ENCODE measurements at regions not wholly inside any gene's neighbourhood (a gene's known extent, or its start where the extent isn't known, plus 50 kb on each side); places are given as distances from the start of the nearest gene placed in this dataset.
A peak's percentile ranks its signal among the peaks of the same experiment; 100 is the strongest.

DNA sequence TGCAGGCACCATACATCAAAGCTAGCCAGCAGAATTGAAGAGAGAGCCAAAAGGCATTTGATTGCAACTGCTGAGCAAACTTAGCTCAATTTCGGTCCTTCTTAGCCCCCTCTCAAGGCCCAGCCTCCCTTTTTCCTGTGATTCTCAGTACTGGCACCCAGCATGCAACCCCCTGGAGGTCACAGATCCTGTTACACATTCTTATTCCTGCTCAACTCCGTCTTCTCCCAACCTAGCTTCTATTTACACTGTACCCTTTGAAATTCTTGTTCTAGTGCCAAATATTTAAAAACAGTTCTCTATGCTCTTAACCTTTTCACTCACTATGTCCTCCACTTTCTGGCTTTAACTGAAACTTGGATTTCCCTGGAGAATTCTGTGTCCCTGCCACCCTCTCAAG, 131.3 kb upstream of the CPSF6 start:
- no peaks in the 10 kb centered on the region for H3K9me3 ChIP-seq (ENCODE audit: control insufficient read depth, insufficient read depth, low read depth, low read length)
- no peak overlapping the region for H3K4me3 ChIP-seq (ENCODE audit: low read depth, low read length)
- no peaks in the 10 kb centered on the region for H3K36me3 ChIP-seq (ENCODE audit: control insufficient read depth in 2 of 2, insufficient read depth in 1 of 2, low read length in 2 of 2)
- peak; percentile 56 for TF ChIP-seq GLIS1 (tag by site-specific recombination; IDR thresholded peaks at IDR 0.05)
- TF ChIP-seq ZNF558 (tag by site-specific recombination; IDR thresholded peaks at IDR 0.05) = no peak
- TF ChIP-seq ZIC2 (tag by site-specific recombination; IDR thresholded peaks at IDR 0.05) = peak; percentile 34; the same call in 1 of the 2 replicates
- H3K27ac ChIP-seq (ENCODE audit: extremely low read depth, low read depth, low read length) = no peak overlapping the region
- peaks cover 12% of the 10 kb centered on the region for H3K4me1 ChIP-seq (ENCODE audit: control insufficient read depth, insufficient read depth, low read length)
- ChIA-PET CTCF (interaction anchor here (0.5 to 0.7 kb wide), 3 partner anchors 38 to 171 kb away, joined by 3 read pairs; no protein-coding TSS in a partner anchor), POLR2A (no interaction called here)

DNA sequence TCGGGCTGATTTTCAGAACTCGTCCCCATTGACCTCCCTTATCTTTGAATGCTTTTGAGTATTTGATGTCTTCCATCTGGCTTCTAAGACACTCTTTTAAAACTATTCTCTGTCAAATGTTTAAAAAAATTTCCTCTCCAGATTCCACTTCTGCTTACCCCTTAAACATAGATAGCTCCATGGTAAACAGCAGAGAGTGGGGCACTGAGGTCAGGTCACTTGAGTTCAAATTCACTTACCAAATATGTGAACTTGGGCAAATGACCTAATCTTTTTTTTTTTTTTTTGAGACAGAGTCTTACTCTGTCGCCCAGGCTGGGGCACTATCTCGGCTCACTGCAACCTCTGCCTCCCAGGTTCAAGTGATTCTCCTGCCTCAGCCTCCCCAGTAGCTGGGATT, 126.8 kb upstream of the CPSF6 start:
- TF ChIP-seq ZEB2 (tag by site-specific recombination; IDR thresholded peaks at IDR 0.05) (no peak), PRDM1 (tag by site-specific recombination; IDR thresholded peaks at IDR 0.05) (no peak), ZNF214 (tag by site-specific recombination; IDR thresholded peaks at IDR 0.05; ENCODE audit: borderline replicate concordance) (no peak), ZNF19 (tag by site-specific recombination; IDR thresholded peaks at IDR 0.05; ENCODE audit: low read depth) (no peak), ZBTB1 (tag by site-specific recombination; IDR thresholded peaks at IDR 0.05) (no peak), ZNF660 (tag by site-specific recombination; IDR thresholded peaks at IDR 0.05) (no peak), FEZF1 (tag by site-specific recombination; IDR thresholded peaks at IDR 0.05) (no peak), MZF1 (tag by site-specific recombination; IDR thresholded peaks at IDR 0.05; ENCODE audit: borderline replicate concordance) (no peak), GLIS2 (tag by site-specific recombination; IDR thresholded peaks at IDR 0.05) (no peak), ZNF658 (tag by site-specific recombination; IDR thresholded peaks at IDR 0.05) (no peak), ZFP69B (tag by site-specific recombination; IDR thresholded peaks at IDR 0.05) (no peak), TCF7L2 (IDR thresholded peaks at IDR 0.05; ENCODE audit: borderline replicate concordance, low read depth, low read length) (no peak), REPIN1 (tag by site-specific recombination; IDR thresholded peaks at IDR 0.05; ENCODE audit: low read depth) (no peak), ZNF155 (tag by site-specific recombination; IDR thresholded peaks at IDR 0.05) (no peak)
- TF ChIP-seq, protein P1, sequence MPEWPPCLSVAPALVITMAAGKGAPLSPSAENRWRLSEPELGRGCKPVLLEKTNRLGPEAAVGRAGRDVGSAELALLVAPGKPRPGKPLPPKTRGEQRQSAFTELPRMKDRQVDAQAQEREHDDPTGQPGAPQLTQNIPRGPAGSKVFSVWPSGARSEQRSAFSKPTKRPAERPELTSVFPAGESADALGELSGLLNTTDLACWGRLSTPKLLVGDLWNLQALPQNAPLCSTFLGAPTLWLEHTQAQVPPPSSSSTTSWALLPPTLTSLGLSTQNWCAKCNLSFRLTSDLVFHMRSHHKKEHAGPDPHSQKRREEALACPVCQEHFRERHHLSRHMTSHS (tag by site-specific recombination; IDR thresholded peaks at IDR 0.05) = no peak
- TF ChIP-seq, protein P2, sequence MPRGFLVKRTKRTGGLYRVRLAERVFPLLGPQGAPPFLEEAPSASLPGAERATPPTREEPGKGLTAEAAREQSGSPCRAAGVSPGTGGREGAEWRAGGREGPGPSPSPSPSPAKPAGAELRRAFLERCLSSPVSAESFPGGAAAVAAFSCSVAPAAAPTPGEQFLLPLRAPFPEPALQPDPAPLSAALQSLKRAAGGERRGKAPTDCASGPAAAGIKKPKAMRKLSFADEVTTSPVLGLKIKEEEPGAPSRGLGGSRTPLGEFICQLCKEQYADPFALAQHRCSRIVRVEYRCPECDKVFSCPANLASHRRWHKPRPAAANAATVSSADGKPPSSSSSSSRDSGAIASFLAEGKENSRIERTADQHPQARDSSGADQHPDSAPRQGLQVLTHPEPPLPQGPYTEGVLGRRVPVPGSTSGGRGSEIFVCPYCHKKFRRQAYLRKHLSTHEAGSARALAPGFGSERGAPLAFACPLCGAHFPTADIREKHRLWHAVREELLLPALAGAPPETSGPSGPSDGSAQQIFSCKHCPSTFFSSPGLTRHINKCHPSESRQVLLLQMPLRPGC (tag by site-specific recombination; IDR thresholded peaks at IDR 0.05) = no peak
- no peaks in the 10 kb centered on the region for H3K4me1 ChIP-seq (ENCODE audit: control insufficient read depth, insufficient read depth, low read length)
- no peak overlapping the region for H3K4me3 ChIP-seq (ENCODE audit: low read depth, low read length)
- ChIA-PET CTCF (interaction anchor here (0.6 to 1.0 kb wide), 4 partner anchors 9 to 452 kb away, joined by 3 to 5 read pairs (median 3); no protein-coding TSS in a partner anchor), POLR2A (no interaction called here)
- no peaks in the 10 kb centered on the region for H3K36me3 ChIP-seq (ENCODE audit: control insufficient read depth in 2 of 2, insufficient read depth in 1 of 2, low read length in 2 of 2)
- H3K27ac ChIP-seq (ENCODE audit: extremely low read depth, low read depth, low read length) = no peak overlapping the region
- H3K9me3 ChIP-seq (ENCODE audit: control insufficient read depth, insufficient read depth, low read depth, low read length) = no peaks in the 10 kb centered on the region

DNA sequence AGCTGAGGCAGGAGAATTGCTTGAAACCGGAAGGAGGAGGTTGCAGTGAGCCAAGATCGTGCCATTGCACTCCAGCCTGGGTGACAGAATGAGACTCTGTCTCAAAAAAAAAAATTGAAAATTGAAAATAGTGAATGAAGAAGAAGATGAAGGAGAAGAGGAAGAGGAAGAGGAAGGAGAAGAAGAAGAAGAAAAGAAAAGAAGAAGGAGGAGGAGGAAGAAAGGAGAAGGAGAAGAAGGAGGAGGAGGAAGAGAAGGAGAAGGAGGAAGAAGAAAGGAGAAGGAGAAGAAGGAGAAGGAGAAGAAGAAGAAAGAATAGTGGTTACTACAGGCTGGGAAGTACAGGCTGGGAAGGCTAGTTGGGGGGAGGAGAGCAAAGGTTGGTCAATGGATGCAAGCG, 124.3 kb upstream of the CPSF6 start:
- TF ChIP-seq, protein P3, sequence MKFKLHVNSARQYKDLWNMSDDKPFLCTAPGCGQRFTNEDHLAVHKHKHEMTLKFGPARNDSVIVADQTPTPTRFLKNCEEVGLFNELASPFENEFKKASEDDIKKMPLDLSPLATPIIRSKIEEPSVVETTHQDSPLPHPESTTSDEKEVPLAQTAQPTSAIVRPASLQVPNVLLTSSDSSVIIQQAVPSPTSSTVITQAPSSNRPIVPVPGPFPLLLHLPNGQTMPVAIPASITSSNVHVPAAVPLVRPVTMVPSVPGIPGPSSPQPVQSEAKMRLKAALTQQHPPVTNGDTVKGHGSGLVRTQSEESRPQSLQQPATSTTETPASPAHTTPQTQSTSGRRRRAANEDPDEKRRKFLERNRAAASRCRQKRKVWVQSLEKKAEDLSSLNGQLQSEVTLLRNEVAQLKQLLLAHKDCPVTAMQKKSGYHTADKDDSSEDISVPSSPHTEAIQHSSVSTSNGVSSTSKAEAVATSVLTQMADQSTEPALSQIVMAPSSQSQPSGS (tag by site-specific recombination; IDR thresholded peaks at IDR 0.05; ENCODE audit: low read depth) = no peak
- TF ChIP-seq, protein P4, sequence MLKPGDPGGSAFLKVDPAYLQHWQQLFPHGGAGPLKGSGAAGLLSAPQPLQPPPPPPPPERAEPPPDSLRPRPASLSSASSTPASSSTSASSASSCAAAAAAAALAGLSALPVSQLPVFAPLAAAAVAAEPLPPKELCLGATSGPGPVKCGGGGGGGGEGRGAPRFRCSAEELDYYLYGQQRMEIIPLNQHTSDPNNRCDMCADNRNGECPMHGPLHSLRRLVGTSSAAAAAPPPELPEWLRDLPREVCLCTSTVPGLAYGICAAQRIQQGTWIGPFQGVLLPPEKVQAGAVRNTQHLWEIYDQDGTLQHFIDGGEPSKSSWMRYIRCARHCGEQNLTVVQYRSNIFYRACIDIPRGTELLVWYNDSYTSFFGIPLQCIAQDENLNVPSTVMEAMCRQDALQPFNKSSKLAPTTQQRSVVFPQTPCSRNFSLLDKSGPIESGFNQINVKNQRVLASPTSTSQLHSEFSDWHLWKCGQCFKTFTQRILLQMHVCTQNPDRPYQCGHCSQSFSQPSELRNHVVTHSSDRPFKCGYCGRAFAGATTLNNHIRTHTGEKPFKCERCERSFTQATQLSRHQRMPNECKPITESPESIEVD (tag by site-specific recombination; IDR thresholded peaks at IDR 0.05) = no peak
- TF ChIP-seq ZNF670 (tag by site-specific recombination; IDR thresholded peaks at IDR 0.05; ENCODE audit: low read depth) (no peak), ZNF830 (tag by site-specific recombination; IDR thresholded peaks at IDR 0.05; ENCODE audit: low read depth) (no peak), ZNF366 (tag by site-specific recombination; conservative IDR thresholded peaks at IDR 0.05) (0 out of 2 replicates have a peak, but pooled peaks have one; percentile 28)
- TF ChIP-seq, protein P5, sequence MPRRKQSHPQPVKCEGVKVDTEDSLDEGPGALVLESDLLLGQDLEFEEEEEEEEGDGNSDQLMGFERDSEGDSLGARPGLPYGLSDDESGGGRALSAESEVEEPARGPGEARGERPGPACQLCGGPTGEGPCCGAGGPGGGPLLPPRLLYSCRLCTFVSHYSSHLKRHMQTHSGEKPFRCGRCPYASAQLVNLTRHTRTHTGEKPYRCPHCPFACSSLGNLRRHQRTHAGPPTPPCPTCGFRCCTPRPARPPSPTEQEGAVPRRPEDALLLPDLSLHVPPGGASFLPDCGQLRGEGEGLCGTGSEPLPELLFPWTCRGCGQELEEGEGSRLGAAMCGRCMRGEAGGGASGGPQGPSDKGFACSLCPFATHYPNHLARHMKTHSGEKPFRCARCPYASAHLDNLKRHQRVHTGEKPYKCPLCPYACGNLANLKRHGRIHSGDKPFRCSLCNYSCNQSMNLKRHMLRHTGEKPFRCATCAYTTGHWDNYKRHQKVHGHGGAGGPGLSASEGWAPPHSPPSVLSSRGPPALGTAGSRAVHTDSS (tag by site-specific recombination; IDR thresholded peaks at IDR 0.05) = peak; percentile 81
- no peak overlapping the region for H3K27ac ChIP-seq (ENCODE audit: extremely low read depth, low read depth, low read length)
- H3K4me3 ChIP-seq (ENCODE audit: low read depth, low read length) = no peak overlapping the region
- ChIA-PET POLR2A (no interaction called here), CTCF (no interaction called here)
- no peaks in the 10 kb centered on the region for H3K36me3 ChIP-seq (ENCODE audit: control insufficient read depth in 2 of 2, insufficient read depth in 1 of 2, low read length in 2 of 2)
- H3K4me1 ChIP-seq (ENCODE audit: control insufficient read depth, insufficient read depth, low read length) = no peaks in the 10 kb centered on the region
- H3K9me3 ChIP-seq (ENCODE audit: control insufficient read depth, insufficient read depth, low read depth, low read length) = no peaks in the 10 kb centered on the region

Measured in HEK293 (cell line).